NT2/D1 (cell line): ENCODE measurements at regions not wholly inside any gene's neighbourhood (a gene's known extent, or its start where the extent isn't known, plus 50 kb on each side); places are given as distances from the start of the nearest gene placed in this dataset.

Experiments used
- YY1 ChIP-seq: IDR thresholded peaks from 2 replicates; pipeline ENCODE4 v1.6.1; 2011; ENCODE audit not compliant: insufficient read length, insufficient read depth
- ZNF274 ChIP-seq: IDR thresholded peaks from 2 replicates; pipeline ENCODE4 v1.6.1; 2011; ENCODE audit warnings: mild to moderate bottlenecking, low read depth, low read length

- TF ChIP-seq YY1 (no peak), ZNF274 (no peak)
These were observed 223.1 kb downstream of the RPLP1 start for GRCh38 chr15:69675731-69676130.
